Glomerular visceral epithelial cell (primary cell): ENCODE measurements at regions not wholly inside any gene's neighbourhood (a gene's known extent, or its start where the extent isn't known, plus 50 kb on each side); places are given as distances from the start of the nearest gene placed in this dataset.

ENCODE experiments used
- DNase-seq: peaks from one replicate; pipeline ENCODE4 v3.0.0-alpha.2; 2016; ENCODE audit errors: extremely low spot score

DNA sequence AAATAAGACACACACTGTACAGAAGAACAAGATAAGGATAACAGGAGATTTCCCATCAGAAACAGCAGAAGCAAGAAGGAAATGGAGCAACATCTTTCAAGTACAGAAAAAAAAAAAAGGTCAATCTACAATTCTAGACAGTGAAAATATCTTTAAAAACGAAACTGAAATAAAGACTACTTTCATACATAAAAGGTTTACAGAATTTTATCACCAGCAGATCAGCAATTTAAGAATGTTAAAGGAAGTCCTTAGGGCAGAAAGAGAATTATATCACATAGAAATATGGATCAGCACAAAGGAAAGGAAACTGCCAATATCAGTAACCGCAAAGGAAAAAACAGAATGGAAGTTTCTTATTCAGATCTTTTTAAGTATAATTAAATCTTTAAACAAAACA, 931.0 kb downstream of the EPHA4 start:
- DNase-seq = no peak

DNA sequence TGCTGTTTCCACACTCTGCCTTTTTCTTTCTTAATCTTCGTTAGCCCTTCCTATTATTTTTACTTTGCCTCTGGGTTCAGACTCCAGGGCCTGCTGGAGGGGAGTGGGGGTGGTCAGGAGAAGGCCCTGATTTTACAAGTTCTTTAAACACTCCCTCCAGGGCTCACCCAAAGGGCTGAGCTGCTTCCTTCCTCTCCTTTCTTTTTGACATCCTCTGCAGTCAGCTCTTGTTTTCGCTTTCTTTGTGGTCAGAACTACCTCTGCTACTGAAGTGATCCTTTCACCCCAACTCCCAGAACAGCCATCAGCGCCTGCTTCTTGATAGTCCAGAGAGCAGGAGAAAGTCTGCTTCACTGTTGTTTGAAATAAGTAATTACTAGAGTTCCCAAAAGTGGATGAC, 925.7 kb downstream of the EPHA4 start:
- DNase-seq = no peak

DNA sequence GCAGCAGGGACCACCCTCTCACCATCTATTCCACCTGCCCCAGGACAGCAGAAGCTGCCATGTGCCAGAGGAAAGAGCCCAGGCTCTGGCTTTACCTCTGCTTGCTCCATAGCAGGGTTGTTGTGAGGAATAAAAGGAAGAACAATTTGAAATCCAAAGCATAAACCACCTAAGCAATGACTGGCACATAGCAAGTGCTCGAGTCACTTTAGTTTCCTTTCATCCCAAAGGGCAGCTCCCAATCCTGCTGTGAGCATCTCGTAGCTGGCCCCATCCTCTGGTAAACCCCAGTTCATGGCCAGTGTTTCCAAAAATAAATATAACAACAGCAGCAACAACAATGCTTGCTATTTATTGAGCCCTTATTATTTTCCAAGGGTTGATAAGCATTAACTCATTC, 923.5 kb downstream of the EPHA4 start:
- DNase-seq = no peak

DNA sequence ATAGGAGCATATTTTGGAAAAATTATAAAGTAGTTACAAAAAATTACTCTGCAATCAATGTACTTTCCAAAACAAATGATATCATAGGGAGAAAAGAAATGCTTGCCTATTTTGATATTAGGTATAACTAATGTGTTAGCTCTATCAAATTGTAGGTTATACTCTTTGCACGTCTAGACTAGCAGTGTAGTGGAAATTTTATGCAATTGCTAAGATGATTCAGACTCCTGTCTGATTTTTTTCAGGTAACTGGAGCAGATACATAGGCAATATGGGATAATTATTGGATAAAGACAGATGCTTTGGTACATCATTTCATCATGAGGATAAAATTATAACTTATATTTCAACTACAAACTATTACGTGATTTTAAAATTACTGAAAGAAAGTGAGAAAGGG, 918.3 kb downstream of the EPHA4 start:
- DNase-seq = no peak

DNA sequence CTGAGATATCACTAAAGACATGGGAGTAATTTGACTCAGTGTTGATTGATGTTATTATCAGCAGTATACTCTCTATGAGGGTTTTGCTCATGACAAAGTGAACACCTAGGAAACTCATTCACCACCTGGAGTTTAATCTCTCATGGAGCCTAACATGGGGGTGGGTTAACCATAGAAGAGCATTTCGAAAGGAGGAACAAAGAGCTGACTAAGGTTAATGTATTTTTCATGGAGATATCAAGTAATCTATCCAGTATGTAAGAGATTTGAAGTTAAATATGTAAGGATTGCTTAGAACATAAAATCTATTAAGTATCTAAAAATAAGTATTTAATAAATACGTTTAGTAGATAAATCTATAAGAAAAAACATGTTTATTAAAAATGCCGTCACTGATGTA, 917.8 kb downstream of the EPHA4 start:
- no peak for DNase-seq

DNA sequence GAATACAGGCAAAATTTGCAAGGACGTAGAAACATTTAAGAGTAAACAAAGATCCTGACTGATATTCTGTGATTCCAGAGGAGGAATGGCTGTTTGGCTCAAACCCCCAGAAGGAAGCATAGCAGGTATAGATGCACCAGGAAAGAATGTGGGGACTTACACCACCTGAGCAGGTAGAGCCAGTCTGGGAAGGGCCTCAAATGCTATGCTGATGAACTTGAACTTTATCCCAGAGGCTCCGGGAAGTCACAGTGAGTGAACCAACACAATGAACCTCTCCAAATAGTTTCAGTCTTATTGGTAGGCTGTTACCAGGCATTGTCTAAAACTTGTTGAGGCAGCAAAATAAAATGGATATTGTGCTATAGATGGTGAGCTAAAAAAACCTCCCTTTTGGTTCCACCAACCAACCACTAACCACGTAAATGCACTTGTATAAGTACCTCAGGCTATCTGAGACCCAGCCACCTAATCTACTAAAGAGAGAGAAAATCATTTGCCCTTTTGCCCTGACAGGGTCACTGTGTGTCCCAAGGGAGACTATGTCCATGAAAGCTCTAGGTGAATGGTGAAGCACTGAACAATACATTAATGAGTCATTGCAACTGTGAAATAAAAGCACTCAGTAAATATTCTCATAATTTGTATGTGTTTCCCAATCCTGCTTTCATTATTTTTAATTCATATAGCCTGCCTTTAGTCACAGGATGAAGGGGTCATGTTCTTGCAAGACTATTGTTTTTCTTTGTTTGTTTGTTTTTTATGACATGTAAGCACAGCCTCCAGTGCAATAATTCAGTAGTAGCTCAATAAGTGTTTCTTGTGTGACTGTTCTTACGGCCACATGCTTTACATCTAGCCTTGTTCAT, 911.6 kb downstream of the EPHA4 start:
- no peak for DNase-seq

DNA sequence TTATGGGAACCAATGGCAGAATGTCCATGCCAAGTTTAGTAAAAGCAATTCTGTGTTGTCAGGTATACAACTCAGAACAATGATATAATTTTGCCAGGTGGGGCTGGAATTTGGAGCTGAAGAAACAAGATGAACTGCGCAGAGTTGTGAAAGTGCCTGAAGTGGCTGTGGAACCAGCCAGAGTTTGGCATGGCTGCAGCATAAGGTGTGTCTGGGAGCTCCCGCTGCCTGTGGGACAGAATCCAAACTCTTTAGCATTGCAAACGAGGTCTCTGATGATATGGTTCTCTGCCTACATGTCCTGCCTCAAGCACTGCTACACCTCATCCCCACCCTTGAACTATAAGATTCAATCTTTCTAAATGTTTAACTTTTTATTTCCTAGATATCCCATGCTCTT, 909.7 kb downstream of the EPHA4 start:
- no peak for DNase-seq

DNA sequence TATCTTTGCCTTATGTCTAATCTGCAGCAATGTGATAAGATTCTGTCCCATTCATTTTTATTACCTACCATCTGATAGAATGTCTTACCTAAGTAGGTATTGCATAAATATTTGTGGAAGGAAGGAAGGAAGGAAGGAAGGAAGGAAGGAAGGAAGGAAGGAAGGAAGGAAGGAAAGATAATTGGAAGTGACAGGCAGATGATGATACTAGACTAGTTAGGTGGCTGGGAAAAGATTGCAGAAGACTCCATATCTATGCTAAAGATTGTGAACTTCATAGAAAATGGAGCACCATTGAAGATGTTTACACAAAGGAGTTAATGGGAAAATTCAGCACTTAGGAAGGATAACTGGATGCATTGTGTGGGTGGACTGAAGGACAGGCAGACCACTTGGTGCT, 909.0 kb downstream of the EPHA4 start:
- DNase-seq = no peak

DNA sequence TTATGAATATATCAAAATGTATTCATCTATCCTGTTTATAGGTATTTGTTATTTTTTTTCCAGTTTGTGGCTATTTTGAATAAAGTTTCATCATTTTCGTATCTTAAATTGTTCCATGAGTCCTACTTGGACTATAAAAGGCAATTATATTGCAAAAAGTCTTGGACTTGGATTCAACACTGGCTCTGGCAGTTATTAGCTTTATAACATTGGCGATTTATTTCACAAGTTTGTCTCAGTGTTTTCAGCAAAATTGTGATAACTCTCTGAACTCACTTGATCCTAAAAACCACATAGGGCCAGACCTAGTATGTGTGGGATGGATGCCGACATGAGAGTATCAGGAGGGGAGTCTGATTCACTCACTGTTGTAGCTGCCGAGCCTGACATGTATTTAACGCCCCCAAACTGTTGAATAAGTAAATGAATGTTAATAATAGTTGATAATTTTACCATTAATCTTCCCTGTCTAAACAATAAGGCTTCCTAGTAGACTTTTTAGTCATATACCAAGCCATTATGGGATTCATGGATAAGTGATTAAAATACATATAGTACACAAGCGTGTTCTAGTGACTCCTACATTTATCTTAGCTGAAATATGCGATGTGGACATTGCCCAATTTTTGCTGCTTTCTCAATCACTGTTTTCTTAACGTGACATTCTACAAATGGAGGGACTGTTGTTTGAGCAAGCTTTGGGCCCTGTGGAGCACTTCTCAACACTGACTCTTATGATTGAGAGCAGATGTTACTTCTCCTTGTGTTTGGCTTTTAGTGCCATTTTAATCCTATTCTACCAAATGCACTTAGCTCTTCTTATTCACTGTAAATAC, 907.6 kb downstream of the EPHA4 start:
- no peak for DNase-seq

DNA sequence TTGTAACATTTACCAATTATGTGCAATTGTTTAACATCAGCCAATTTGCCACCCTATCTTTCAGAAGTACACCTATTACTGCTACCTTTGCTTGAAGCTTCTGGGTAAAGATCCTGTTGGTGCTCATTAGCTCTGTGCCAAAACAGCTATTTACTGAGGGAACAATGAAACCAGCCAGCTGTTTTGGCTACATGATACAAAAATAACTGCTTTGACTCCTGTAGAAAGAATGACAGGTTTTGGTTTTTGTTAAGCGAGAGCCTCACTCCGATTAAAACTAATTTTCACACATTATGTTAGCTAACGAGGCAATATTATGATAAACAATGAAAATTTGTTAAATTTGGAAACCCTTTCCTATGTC, 907.0 kb downstream of the EPHA4 start:
- DNase-seq = no peak

DNA sequence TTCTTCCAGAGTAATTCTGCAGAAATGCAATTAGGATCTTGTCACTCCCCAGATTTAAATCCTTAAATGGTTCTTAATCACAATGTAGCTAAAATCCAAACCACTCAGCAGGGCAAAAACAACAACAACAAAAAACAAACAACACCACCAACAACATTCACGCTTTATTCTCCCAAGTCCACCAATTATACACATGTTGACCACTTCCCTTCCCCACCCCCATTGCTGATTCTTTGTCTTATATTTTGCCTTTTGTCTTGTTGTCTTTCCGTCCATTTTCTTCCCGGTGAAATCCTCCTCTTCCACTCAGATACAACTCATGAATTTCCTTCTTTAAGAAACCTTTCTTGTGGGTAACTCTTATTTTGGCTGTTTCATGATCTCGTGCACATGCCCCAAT, 902.8 kb downstream of the EPHA4 start:
- DNase-seq = no peak

DNA sequence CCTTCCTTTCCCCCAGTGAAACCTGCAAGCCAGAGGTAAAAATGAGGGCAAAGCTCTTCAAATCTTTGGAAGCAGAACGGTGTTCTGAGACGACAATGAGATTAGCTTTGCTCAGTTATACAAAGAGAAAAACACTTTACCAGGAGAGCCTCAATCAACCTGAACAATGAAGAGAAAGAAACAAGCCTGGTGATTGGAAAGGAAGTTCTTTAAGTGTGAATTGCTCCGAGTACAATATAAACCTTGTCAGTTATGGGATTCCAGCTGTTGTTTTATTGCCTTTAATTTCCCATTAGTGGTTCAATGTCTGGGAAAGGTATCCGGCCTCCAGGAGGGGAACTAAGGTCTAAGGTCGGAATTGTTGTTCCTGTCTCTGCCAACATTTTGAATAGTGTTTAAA, 901.6 kb downstream of the EPHA4 start:
- DNase-seq = no peak

DNA sequence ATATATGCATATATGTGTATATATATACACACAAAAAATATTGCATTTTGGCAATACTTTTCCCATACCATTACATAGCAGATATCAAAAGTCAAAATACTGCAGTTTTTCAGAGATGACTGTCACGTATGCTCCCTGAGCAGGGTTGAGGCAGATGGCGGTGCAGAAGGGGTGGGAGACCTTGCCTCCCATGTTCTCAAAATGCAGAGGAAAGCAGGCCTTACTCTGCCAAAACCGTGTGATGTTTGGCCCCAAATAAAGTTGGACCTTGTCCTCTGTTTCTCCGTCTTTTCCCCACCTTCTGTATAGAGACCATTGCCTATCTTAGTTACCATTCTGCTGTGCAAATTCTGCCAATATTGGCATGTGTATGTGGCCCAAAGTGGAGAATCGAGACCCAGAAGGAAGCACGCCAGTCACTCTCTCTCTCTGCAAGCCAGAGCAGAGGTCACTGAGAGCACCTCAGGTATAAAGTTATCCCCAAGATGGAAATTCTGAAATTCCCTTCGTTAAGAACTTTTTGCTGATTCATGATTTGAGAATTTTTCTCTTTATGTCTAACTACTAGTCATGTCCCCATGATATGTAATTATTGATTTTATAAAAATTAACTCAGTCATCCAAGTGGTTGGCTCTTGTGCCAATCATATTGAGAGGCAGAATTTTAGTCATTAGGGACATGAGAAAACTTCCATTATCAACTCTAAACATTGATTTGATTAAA, 898.8 kb downstream of the EPHA4 start:
- DNase-seq = no peak

DNA sequence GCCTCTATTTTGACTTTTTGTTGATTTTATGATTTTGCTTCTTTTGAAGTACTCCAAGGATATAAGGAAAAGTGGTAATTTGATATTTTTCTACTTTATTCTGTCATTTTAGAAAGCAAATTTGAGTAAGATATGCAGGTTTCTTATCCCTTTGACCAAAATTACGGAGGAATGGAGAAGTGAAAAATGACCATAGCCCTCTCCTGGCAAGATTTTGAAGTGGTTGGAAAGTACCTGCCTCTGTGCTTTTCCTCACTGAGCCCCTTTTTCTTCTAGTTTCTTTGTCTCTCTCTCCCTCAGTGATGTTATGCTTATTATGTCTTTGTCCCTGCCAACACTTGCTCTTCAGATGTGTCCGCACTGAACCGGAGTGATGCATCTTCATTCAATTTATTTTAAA, 898.1 kb downstream of the EPHA4 start:
- no peak for DNase-seq

DNA sequence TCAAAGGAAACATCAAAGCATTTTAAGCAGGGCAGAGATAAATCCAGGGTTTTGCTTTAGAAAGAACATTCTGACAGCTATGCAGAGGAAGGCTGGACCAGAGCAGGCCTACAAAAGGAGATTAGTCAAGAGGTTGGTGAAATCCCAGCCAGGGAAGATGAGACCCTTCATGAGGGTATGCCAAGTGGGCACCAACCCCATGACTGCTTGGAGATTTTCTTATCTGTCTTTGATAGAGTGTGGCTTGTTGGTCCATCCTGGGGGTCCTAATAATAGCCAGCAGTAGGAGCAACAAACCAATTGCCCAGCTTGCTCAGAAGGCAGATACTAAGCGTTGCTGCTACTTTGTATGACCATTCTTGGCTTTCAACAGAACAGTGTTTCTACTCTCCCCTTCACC, 895.4 kb downstream of the EPHA4 start:
- no peak for DNase-seq

DNA sequence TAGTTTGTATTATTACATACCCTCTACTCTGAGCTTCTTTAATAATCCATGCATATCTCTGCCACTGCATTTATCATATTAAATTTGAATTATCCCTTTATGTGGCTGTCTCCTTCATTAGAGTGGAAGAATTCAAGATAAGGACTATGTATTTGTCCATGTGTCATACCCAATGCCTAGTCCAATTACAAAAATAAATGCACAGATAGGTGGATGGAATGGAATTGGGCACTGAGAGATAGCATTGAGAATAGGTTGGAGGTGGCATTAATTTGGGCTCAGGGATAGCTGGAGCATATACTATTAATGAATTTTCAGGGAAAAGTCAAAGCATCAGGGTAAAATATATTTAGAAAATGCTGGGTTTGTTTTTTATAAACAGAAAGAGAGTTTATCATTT, 893.2 kb downstream of the EPHA4 start:
- DNase-seq = no peak

DNA sequence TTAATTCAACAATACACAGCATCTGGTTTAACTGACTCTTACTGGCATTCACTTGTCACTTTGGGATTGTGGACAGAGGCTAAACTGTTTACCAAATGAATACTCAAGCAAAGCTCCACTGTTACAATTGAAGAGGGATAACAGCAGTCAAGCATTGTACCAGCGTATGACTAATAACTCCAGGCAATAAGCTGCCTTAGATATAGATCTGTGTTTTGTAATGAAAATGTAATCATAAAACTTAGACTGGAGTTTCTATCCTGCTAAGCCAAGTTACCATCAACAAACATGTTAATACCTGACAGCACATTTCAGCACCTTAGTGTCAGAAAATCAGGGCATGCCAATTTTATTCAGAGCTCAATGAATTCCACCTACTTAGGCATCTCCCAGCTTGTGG, 889.5 kb downstream of the EPHA4 start:
- DNase-seq = no peak

DNA sequence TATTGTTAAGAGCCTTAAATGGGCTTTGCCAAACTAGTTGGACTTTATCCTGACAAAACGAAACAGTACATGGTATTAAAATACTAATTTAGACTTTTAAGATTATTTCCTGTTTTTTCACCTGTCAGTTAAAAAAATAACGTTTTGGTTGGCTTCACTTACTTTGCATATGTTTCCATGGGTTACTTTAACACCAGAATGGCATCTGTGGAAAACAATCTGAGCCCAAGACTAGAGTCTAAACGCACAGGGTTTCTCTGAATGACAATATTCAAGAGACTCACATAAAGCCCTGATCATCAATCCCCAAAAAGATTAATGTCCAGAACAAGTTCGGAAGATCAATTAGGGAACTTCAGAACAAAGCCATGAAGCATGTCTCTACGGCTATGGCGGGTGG, 888.0 kb downstream of the EPHA4 start:
- no peak for DNase-seq

DNA sequence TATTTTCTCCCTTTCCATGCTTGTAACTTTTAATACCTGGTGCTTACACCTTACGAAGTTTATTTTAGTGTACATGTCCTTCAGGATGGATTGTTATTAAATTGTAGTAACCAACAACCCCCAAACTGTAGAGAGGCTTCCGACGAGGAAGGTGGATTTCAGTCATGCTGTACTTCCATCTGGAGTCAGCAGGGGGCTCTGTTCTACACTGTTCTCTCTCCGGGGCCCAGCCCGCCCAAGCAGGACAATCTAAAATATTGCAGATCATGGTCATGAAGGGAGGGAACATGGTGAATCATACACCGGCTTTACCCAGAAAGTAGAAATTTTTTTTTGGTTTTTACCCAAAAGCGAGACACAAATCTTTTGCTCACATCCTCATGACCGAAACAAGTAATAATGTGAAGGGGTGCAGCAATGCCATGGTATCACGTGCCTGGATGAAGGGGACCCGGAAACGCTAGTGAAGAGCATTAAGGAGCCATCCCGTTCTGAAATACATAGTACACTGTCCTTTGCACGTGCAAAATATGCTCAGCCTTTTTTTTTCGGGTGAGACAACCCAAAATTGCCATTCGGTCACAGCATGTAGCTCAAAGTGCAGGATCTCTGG, 884.8 kb downstream of the EPHA4 start:
- DNase-seq = peak; percentile 54

DNA sequence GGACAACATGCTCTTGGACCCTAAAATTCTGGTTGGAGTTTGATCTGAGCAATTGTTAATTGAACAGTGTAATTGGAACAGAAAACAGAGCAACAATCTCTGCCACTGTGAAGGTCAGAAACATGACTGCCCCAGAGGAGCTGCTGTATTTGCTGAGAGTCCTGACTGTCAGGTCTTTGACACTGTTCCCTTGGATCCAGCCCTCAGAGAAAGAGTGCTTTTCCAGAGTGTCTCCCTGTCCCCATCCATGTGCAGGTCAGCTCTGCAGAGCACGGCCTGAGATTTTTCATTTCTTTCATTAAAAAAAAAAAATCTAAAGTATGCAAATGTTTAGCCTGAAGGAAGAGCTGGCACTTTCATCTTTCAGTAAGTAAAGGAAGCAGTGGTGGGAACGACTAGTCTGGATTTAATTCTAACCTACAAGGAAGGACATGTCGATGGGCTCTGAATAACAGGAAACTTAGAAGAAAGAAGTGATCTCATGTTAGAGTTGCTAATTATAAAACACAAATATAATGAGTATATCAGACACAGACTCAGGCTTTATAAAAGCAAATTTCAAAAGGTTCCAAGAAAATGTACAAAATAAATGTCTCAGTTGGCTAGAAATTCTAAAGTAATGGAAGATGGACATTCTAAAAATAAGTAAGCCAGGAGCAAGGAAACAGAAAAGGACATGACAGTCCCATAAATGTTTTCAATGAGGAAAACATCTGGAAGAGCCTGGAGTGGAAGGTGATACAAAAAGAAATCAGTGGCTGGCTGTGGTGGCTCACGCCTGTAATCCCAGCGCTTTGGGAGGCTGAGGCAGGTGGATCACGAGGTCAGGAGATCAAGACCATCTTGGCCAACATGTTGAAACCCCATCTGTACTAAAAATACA, 876.5 kb downstream of the EPHA4 start:
- no peak for DNase-seq

DNA sequence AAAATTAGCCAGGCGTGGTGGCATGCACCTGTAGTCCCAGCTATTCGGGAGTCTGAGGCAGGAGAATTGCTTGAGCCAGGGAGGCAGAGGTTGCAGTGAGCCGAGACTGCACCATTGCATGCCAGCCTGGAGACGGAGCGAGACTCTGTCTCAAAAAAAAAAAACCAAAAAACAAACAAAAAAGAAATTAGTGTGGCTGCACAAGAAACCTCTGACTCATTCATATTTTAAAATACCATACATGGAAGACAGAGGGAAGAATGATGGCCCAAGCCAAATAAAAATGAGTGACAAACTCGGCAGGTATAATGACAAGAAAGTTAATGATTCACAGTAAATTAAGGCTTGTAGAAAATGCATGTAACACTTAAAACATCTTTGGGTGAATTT, 875.8 kb downstream of the EPHA4 start:
- DNase-seq = no peak
